ENCODE measurements at regions not wholly inside any gene's neighbourhood (a gene's known extent, or its start where the extent isn't known, plus 50 kb on each side); places are given as distances from the start of the nearest gene placed in this dataset.

DNA sequence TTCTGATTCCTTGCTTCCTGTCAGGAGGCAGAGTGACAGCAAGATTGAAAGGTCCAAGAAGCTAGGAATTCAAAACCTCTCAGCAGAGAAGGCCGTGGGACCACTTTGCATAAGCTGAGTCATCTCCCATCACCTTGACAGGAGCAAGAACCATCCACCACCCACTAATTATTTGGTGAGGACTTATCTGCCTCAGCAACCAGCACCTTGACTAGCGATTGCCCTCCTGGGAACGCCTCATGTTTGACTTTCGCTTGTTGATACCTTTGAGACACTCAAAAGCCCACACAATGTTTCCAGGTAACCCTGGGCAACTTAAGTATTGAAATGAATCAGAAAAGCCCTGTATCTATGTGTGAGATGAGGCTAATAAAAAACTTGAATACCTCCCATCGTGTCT is 233.5 kb upstream of the GYPA start:
- WGBS (ENCODE audit: low lambda C conversion rate): 13% methylated on average over 5 of the region's 5 CpGs
- H3K9ac ChIP-seq (ENCODE audit: insufficient read depth, low read depth, low read length): no peak overlapping the region
- in situ Hi-C loops (cut with HindIII; ENCODE audit: extremely low pct_ligation_motif_present, low pct_unique_long_range_greater_than_20kb): no loop called here
- no peaks in the 10 kb centered on the region for H4K20me1 ChIP-seq (ENCODE audit: insufficient read depth, low read length)
- no peak overlapping the region for H3K4me2 ChIP-seq (ENCODE audit: low read depth, low read length)
- no peaks in the 10 kb centered on the region for H3K27me3 ChIP-seq (ENCODE audit: control insufficient read depth in 1 of 2, insufficient read depth in 2 of 2, low read length in 2 of 2)
- ATAC-seq (no peak), DNase-seq (ENCODE audit: low spot score) (no peak), FAIRE-seq (no peak)
- no peaks in the 10 kb centered on the region for H3K4me1 ChIP-seq (ENCODE audit: insufficient read depth, low read length)
- no TSS peak for BruUV-seq (replicated peaks)
- no peak overlapping the region for H2AFZ ChIP-seq (ENCODE audit: low read length)
- no peak overlapping the region for H3K27ac ChIP-seq (ENCODE audit: extremely low read length, insufficient read depth, low read length)
- no peaks in the 10 kb centered on the region for H3K79me2 ChIP-seq (ENCODE audit: insufficient read depth, low read length)
- intact Hi-C loops (cut with micrococcal nuclease; ENCODE audit: unreplicated experiment): no loop called here
- H3K36me3 ChIP-seq (replicated peaks in 1 of 2; ENCODE audit: control insufficient read depth in 1 of 2, insufficient read depth in 2 of 2, low read length in 2 of 2): no peaks in the 10 kb centered on the region
- no peak for TF ChIP-seq SALL2 (CRISPR knock-in tag; IDR thresholded peaks at IDR 0.05)
- TF ChIP-seq NFKBIZ (CRISPR knock-in tag; IDR thresholded peaks at IDR 0.05): no peak
- no peak overlapping the region for H3K4me3 ChIP-seq (replicated peaks in 1 of 3; ENCODE audit: insufficient read depth in 1 of 3, low read depth in 2 of 3, low read length in 3 of 3)
- ChIA-PET POLR2A (no interaction called here), CTCF (ENCODE audit: low intra/inter-chr PET ratio, low total read pairs) (no interaction called here)
- H3K9me3 ChIP-seq (ENCODE audit: low read length): no peaks in the 10 kb centered on the region

DNA sequence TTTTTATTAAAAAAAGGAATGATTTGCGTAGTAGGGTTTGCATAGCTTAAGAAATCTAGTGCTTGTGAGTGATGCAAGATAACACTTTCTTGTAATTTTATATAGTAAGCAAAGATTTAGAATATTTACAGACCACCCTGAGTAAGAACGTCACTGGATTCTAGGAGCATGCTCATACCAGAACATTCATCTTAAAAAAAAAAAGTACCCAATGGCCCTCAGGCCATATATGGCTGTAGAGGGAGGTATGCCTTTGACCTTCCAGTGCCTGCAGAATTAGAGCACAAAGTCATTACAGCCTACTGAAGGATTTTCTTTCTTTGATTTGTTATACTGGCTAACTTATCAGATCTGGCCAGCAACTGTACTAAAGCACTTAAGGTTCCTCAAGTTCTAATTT is 236.3 kb upstream of the GYPA start:
- Histone ChIP-seq H3K4me1 (ENCODE audit: insufficient read depth, low read length) (no peaks in the 10 kb centered on the region), H2AFZ (ENCODE audit: low read length) (no peak overlapping the region), H3K4me3 (replicated peaks in 1 of 3; ENCODE audit: insufficient read depth in 1 of 3, low read depth in 2 of 3, low read length in 3 of 3) (no peak overlapping the region), H3K79me2 (ENCODE audit: insufficient read depth, low read length) (no peaks in the 10 kb centered on the region), H3K36me3 (replicated peaks in 1 of 2; ENCODE audit: control insufficient read depth in 1 of 2, insufficient read depth in 2 of 2, low read length in 2 of 2) (no peaks in the 10 kb centered on the region), H3K9me3 (ENCODE audit: low read length) (no peaks in the 10 kb centered on the region), H3K27me3 (ENCODE audit: control insufficient read depth in 1 of 2, insufficient read depth in 2 of 2, low read length in 2 of 2) (no peaks in the 10 kb centered on the region), H3K9ac (ENCODE audit: insufficient read depth, low read depth, low read length) (no peak overlapping the region), H3K4me2 (ENCODE audit: low read depth, low read length) (no peak overlapping the region), H3K27ac (ENCODE audit: extremely low read length, insufficient read depth, low read length) (no peak overlapping the region), H4K20me1 (ENCODE audit: insufficient read depth, low read length) (no peaks in the 10 kb centered on the region)
- intact Hi-C loops (cut with micrococcal nuclease; ENCODE audit: unreplicated experiment): no loop called here
- FAIRE-seq (no peak), ATAC-seq (no peak), DNase-seq (ENCODE audit: low spot score) (no peak)
- TF ChIP-seq KLF11 (CRISPR knock-in tag; IDR thresholded peaks at IDR 0.05) (no peak), ZNF572 (CRISPR knock-in tag; IDR thresholded peaks at IDR 0.05) (no peak), YEATS4 (CRISPR knock-in tag; IDR thresholded peaks at IDR 0.05; ENCODE audit: borderline replicate concordance) (no peak)
- in situ Hi-C loops (cut with HindIII; ENCODE audit: extremely low pct_ligation_motif_present, low pct_unique_long_range_greater_than_20kb): no loop called here
- POLR2A ChIA-PET: no interaction called here
- BruUV-seq (replicated peaks): no TSS peak
- CTCF ChIA-PET (ENCODE audit: low intra/inter-chr PET ratio, low total read pairs): no interaction called here
- 0% methylated on average over 2 of the region's 2 CpGs for WGBS (ENCODE audit: low lambda C conversion rate)
